ENCODE measurements at regions not wholly inside any gene's neighbourhood (a gene's known extent, or its start where the extent isn't known, plus 50 kb on each side); places are given as distances from the start of the nearest gene placed in this dataset.

DNA sequence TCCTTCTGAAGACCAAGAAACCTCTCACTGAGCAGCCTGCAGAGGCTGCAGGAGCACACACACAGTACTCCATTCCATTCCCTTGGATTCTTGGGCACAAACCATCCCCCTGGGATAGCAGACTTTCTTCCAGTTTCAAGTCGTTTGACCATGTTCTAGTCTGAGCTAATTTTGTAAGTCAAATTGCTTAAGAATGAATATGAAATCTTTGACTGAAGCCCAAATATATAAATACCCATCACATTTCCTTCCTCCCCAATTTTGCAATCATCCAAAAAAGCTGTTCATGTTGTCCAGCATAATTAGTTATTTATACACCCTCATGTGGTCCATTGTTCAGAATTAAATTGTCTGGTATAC is 231.2 kb upstream of the TPRG1 start:
- Histone ChIP-seq H3K9me3 (no peaks in the 10 kb centered on the region), H3K4me1 (peaks cover 0 to 16% (median 7%) of the 10 kb centered on the region in 4 donors), H3K27me3 (no peaks in the 10 kb centered on the region), H3K36me3 (no peaks in the 10 kb centered on the region), H3K27ac (peak overlapping the region in 4 of 5 donors; percentile 33 to 56 (median 46)), H3K4me3 (no peak overlapping the region)
- WGBS, 5 donors, result 38 to 60% (median 47%) methylated on average over 1 of the region's 1 CpG
- intact Hi-C loops (cut with DNase I; ENCODE audit: low total_unique reads), result loop anchor here (10.0 kb wide), 1 partner anchor 1206 kb away; no protein-coding TSS in a partner anchor
- TF ChIP-seq POLR2A (IDR thresholded peaks at IDR 0.05) (no peak), POLR2AphosphoS5 (IDR thresholded peaks at IDR 0.05) (no peak), EP300 (IDR thresholded peaks at IDR 0.05) (no peak)
- TF ChIP-seq, protein P1, sequence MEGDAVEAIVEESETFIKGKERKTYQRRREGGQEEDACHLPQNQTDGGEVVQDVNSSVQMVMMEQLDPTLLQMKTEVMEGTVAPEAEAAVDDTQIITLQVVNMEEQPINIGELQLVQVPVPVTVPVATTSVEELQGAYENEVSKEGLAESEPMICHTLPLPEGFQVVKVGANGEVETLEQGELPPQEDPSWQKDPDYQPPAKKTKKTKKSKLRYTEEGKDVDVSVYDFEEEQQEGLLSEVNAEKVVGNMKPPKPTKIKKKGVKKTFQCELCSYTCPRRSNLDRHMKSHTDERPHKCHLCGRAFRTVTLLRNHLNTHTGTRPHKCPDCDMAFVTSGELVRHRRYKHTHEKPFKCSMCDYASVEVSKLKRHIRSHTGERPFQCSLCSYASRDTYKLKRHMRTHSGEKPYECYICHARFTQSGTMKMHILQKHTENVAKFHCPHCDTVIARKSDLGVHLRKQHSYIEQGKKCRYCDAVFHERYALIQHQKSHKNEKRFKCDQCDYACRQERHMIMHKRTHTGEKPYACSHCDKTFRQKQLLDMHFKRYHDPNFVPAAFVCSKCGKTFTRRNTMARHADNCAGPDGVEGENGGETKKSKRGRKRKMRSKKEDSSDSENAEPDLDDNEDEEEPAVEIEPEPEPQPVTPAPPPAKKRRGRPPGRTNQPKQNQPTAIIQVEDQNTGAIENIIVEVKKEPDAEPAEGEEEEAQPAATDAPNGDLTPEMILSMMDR (IDR thresholded peaks at IDR 0.05), result no peak
- DNase-seq, result no peak

DNA sequence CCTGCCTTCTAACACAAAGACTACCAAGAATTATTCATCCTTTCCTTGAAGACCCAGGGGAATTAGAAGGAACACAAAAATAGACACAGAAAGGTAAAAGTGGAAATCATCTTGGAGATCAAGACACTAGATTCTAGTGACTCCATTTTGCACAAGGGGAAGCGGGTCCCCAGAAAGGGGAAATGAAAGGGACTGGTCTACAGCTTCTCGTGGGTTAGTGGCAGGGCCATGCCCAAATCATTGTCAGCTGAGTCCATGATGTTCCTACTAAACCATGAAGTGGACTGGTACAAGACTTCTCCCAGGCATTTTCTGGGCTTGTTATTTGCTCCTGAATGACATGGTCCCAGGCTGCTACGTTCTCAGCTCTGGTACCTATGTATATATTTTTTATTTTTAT is 230.7 kb upstream of the TPRG1 start:
- TF ChIP-seq EP300 (IDR thresholded peaks at IDR 0.05), result no peak
- no peak for TF ChIP-seq POLR2A (IDR thresholded peaks at IDR 0.05)
- TF ChIP-seq, protein P1 (IDR thresholded peaks at IDR 0.05), result no peak
- no peak for TF ChIP-seq POLR2AphosphoS5 (IDR thresholded peaks at IDR 0.05)
- Histone ChIP-seq H3K9me3 (no peaks in the 10 kb centered on the region), H3K36me3 (no peaks in the 10 kb centered on the region), H3K4me1 (peaks cover 0 to 16% (median 8%) of the 10 kb centered on the region in 4 donors), H3K4me3 (no peak overlapping the region), H3K27me3 (no peaks in the 10 kb centered on the region), H3K27ac (peak overlapping the region in 4 of 5 donors; percentile 33 to 56 (median 46))
- DNase-seq, result no peak
- WGBS, 5 donors, result 73 to 91% (median 85%) methylated on average over 3 of the region's 3 CpGs
- intact Hi-C loops (cut with DNase I; ENCODE audit: low total_unique reads), result loop anchor here (10.0 kb wide), 1 partner anchor 1206 kb away; no protein-coding TSS in a partner anchor

DNA sequence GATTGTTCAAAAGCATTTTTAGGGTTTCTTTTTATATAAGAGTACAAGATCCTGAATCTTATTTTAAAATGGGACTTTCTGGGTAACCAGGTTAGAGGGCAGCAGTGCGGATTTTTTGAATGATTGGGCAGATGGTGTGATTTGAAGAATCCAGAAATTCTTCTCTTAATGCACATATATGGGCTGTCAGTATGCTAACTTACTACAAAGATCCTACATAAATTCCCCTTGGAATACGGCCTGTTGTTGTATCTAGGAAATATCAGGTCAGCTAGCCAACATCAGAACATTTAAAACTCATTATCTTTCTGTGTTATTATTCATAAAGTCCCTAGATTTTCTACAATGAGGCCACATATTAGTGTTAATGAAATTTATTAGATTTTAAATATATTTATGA is 229.6 kb upstream of the TPRG1 start:
- no peak overlapping the region for H3K27ac ChIP-seq
- intact Hi-C loops (cut with DNase I; ENCODE audit: low total_unique reads), result loop anchor here (10.0 kb wide), 1 partner anchor 1207 kb away; no protein-coding TSS in a partner anchor

DNA sequence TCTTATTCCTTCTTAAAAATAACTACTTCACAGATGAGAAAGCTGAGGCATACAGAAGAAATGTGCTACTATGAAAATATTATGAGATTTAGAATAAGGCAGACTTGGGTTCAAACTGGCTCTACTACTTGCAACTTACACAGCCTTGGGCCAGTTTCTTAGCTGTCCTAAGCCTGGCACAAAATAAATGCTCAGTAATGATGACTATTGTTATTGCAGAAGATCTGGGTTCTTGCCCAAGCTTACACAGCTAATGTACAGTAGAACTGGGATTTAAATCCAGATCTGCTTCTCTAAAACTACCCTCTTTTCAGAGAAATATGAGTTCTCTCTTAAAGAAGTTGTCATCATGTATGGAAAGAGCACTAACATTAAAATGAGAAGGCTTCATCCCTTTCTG is 228.2 kb upstream of the TPRG1 start:
- H3K27ac ChIP-seq, result peak overlapping the region in 3 of 5 donors; percentile 32 to 96 (median 56)

More for the DNA sequence above, 229.6 kb upstream of the TPRG1 start:
- peaks cover 4 to 27% (median 18%) of the 10 kb centered on the region in 4 donors for H3K4me1 ChIP-seq
- WGBS, 5 donors, result 94 to 98% (median 98%) methylated on average over 2 of the region's 2 CpGs
- TF ChIP-seq POLR2AphosphoS5 (IDR thresholded peaks at IDR 0.05), result no peak
- no peaks in the 10 kb centered on the region for H3K9me3 ChIP-seq
- H3K4me3 ChIP-seq, result no peak overlapping the region
- H3K27me3 ChIP-seq, result no peaks in the 10 kb centered on the region
- no peak for DNase-seq
- no peaks in the 10 kb centered on the region for H3K36me3 ChIP-seq

More for the DNA sequence above, 228.2 kb upstream of the TPRG1 start:
- Histone ChIP-seq H3K36me3 (no peaks in the 10 kb centered on the region), H3K9me3 (no peaks in the 10 kb centered on the region), H3K27me3 (no peaks in the 10 kb centered on the region), H3K4me1 (peaks cover 12 to 41% (median 29%) of the 10 kb centered on the region in 4 donors), H3K4me3 (no peak overlapping the region)
- intact Hi-C loops (cut with DNase I; ENCODE audit: low total_unique reads), result loop anchor here (10.0 kb wide), 1 partner anchor 1209 kb away; no protein-coding TSS in a partner anchor
- no peak for DNase-seq
- TF ChIP-seq, protein P1 (IDR thresholded peaks at IDR 0.05), result no peak
- TF ChIP-seq POLR2AphosphoS5 (IDR thresholded peaks at IDR 0.05), result no peak
- TF ChIP-seq EP300 (IDR thresholded peaks at IDR 0.05), result no peak
- no peak for TF ChIP-seq POLR2A (IDR thresholded peaks at IDR 0.05)
